ENCODE measurements at regions not wholly inside any gene's neighbourhood (a gene's known extent, or its start where the extent isn't known, plus 50 kb on each side); places are given as distances from the start of the nearest gene placed in this dataset.

DNA sequence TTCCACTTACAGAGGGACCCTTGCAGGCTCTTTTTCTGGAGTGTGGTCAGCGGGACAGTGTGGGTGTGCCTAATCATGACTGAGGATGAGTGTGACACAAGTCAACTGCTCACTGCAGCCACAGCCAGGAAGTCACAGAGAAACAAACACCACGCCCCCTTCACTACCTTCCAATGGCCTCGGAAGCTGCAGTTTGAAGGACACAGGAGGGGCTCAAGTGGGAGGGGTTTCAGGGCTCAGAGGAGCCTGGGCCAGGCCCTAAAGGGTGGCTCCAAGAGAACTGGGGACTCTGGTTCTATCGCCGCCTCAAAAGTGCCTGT, 116.2 kb upstream of the SDK2 start:
- H3K36me3 ChIP-seq (ENCODE audit: insufficient read depth, low read length) = no peaks in the 10 kb centered on the region
- no peak overlapping the region for H3K4me3 ChIP-seq
- no peak for DNase-seq (ENCODE audit: low read depth, low spot score)
- H3K9me3 ChIP-seq (ENCODE audit: low read depth, low read length) = no peaks in the 10 kb centered on the region
- no peak overlapping the region for H3K9ac ChIP-seq (ENCODE audit: insufficient read length)
- TF ChIP-seq POLR2AphosphoS5 (IDR thresholded peaks at IDR 0.05; ENCODE audit: borderline replicate concordance, low read depth, low read length) (no peak), FOXP2 (optimal IDR thresholded peaks at IDR 0.05; ENCODE audit: control extremely low read depth, extremely low read length, insufficient read depth) (no peak), EZH2 (IDR thresholded peaks at IDR 0.05) (no peak)
- no peak overlapping the region for H3K27ac ChIP-seq

DNA sequence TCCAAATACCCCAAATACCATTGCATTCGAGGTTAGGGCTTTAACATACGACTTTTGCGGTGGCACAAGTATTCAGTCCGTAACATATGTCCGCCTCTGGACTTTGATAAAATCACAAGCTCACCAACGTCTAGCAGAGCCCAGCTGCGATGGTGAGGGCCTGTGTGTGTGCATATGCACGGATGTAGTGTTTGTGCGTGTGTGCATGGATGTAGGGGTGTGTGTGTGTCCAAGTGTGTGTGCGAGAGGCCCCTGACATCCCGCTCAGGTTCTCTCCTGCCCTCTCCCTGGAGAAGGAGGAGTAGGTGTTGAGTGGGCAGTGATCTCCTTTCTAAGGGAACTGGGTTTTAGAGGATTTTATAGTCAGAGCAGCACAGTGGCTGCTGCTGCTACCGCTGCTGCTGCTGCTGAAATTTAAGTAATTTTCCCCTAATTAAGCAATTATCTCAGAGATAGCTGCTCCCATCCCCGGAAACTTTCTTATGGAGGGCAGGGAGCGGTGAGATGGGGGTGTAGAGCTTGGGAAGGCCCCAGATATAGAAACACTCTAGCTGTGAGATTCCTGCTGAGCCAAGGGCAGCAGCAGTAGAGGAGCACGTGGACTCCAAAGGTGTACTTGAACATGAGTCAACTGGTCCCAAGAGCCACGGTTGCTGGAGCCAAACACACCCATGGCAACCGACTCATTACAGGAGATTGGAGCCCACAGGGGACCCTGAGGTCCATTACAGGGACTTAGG, 121.7 kb upstream of the SDK2 start:
- H3K9me3 ChIP-seq (ENCODE audit: low read depth, low read length) = no peaks in the 10 kb centered on the region
- TF ChIP-seq EZH2 (IDR thresholded peaks at IDR 0.05) = no peak
- TF ChIP-seq FOXP2 (optimal IDR thresholded peaks at IDR 0.05; ENCODE audit: control extremely low read depth, extremely low read length, insufficient read depth) = no peak

DNA sequence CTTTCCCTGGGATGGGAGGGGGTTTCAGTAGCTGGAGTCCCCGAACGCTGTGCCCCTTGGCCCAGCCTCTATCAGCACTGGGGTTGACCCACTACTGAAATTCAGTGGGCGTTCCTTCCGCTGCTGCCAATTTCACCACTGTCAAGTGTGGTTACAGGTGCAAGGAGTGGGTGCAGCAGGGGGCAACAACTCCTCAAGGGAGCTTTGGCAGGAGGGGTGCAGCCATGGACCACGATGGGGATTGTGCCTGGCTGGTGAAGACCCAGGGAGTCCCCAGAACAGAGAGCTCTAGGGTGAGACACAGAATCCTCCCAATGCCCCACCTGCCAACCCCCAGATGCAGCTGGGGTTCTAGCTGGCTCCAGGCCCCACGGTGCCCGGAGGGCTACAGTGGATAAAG, 123.5 kb upstream of the SDK2 start:
- TF ChIP-seq POLR2AphosphoS5 (IDR thresholded peaks at IDR 0.05; ENCODE audit: borderline replicate concordance, low read depth, low read length) (no peak), EZH2 (IDR thresholded peaks at IDR 0.05) (no peak), FOXP2 (optimal IDR thresholded peaks at IDR 0.05; ENCODE audit: control extremely low read depth, extremely low read length, insufficient read depth) (no peak)
- no peak overlapping the region for H3K9ac ChIP-seq (ENCODE audit: insufficient read length)
- H3K9me3 ChIP-seq (ENCODE audit: low read depth, low read length) = no peaks in the 10 kb centered on the region
- no peaks in the 10 kb centered on the region for H3K36me3 ChIP-seq (ENCODE audit: insufficient read depth, low read length)
- H3K27ac ChIP-seq = no peak overlapping the region
- no peak overlapping the region for H3K4me3 ChIP-seq
- DNase-seq (ENCODE audit: low read depth, low spot score) = no peak

More for the DNA sequence above, 121.7 kb upstream of the SDK2 start:
- Histone ChIP-seq H3K36me3 (ENCODE audit: insufficient read depth, low read length) (no peaks in the 10 kb centered on the region), H3K27ac (no peak overlapping the region), H3K4me3 (no peak overlapping the region), H3K9ac (ENCODE audit: insufficient read length) (no peak overlapping the region)
- no peak for DNase-seq (ENCODE audit: low read depth, low spot score)

DNA sequence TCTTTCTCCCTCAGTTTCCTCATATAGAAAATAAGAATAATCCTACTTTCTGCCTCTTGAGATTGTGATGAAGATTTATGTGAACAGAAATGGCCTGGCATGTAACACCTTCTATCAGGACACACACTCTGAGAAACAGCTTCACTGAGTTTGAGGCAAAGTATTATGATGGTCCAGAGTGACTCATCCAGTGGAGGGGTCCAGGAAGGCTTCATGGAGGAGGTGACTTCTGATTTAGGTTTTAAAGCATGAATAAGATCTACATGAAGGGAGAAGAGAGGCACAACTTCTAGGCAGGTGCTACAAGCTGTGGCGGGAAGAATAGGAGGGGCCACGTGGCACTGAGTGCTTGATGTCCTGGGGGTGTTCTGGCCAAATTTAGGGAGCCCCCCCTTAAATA, 124.4 kb upstream of the SDK2 start:
- Histone ChIP-seq H3K36me3 (ENCODE audit: insufficient read depth, low read length) (no peaks in the 10 kb centered on the region), H3K9me3 (ENCODE audit: low read depth, low read length) (no peaks in the 10 kb centered on the region), H3K4me3 (no peak overlapping the region), H3K9ac (ENCODE audit: insufficient read length) (no peak overlapping the region), H3K27ac (no peak overlapping the region)
- no peak for DNase-seq (ENCODE audit: low read depth, low spot score)
- TF ChIP-seq EZH2 (IDR thresholded peaks at IDR 0.05) = no peak
- TF ChIP-seq FOXP2 (optimal IDR thresholded peaks at IDR 0.05; ENCODE audit: control extremely low read depth, extremely low read length, insufficient read depth) = no peak
- no peak for TF ChIP-seq POLR2AphosphoS5 (IDR thresholded peaks at IDR 0.05; ENCODE audit: borderline replicate concordance, low read depth, low read length)

DNA sequence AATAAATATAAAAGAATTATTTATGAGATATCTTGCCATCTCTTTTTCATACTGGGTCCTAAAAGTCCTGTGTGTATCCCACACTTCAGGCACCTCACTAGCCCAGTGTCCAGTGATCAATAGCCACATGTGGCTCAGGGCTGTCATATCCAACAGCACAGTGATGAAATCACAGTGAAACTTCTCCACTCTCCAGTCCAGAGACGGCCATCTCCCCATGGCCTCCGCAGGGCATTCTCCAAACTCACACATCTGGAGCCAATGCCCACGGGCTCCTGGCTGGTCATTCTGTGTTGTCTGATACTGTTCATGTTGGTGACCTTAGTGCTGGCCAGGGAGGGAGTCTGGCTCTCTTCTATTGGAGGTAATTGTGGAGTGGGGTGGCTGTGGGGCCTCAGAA, 125.2 kb upstream of the SDK2 start:
- no peak for DNase-seq (ENCODE audit: low read depth, low spot score)
- TF ChIP-seq EZH2 (IDR thresholded peaks at IDR 0.05) = no peak
- no peak for TF ChIP-seq POLR2AphosphoS5 (IDR thresholded peaks at IDR 0.05; ENCODE audit: borderline replicate concordance, low read depth, low read length)
- TF ChIP-seq FOXP2 (optimal IDR thresholded peaks at IDR 0.05; ENCODE audit: control extremely low read depth, extremely low read length, insufficient read depth) = no peak
- no peak overlapping the region for H3K4me3 ChIP-seq
- H3K9ac ChIP-seq (ENCODE audit: insufficient read length) = no peak overlapping the region
- no peaks in the 10 kb centered on the region for H3K36me3 ChIP-seq (ENCODE audit: insufficient read depth, low read length)
- no peaks in the 10 kb centered on the region for H3K9me3 ChIP-seq (ENCODE audit: low read depth, low read length)
- no peak overlapping the region for H3K27ac ChIP-seq

DNA sequence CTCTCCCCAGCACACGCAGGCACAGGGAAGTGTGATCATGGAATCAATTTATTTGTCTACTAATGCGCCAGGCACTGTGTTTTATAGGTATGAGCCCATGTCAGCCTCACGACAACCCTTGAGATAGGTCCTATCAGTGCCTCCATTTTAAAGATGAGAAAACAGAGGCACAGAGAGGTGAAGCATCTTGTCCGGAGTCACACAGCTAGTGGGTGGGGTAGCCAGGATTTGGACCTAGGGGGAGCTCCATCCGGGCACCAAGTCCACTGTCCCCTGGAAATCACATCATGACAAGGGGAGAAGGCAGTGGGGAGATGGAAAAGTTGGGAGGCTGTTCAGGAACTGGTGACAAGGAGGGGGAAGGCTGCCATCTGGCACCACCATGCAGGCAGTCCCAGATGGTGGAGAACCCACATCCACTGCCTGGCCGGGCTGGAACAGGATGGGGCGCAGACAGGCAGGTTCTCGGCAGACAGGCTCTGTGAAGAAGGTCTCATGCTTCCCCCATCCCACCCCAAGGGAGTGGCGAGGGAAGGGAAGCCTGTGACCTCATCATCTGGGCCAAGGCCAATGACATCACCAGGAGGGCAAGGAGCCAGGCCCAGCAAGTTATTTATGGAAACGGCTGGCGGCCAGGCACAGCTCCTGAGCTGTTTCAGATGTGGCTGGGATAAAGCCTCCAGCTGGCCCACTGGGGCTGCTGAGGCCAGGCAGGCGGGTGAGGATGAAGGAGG, 126.0 kb upstream of the SDK2 start:
- no peak overlapping the region for H3K9ac ChIP-seq (ENCODE audit: insufficient read length)
- no peak for TF ChIP-seq EZH2 (IDR thresholded peaks at IDR 0.05)
- no peak for TF ChIP-seq FOXP2 (optimal IDR thresholded peaks at IDR 0.05; ENCODE audit: control extremely low read depth, extremely low read length, insufficient read depth)
- no peak for TF ChIP-seq POLR2AphosphoS5 (IDR thresholded peaks at IDR 0.05; ENCODE audit: borderline replicate concordance, low read depth, low read length)
- no peak for DNase-seq (ENCODE audit: low read depth, low spot score)
- H3K27ac ChIP-seq = no peak overlapping the region
- no peaks in the 10 kb centered on the region for H3K9me3 ChIP-seq (ENCODE audit: low read depth, low read length)
- no peaks in the 10 kb centered on the region for H3K36me3 ChIP-seq (ENCODE audit: insufficient read depth, low read length)
- no peak overlapping the region for H3K4me3 ChIP-seq

DNA sequence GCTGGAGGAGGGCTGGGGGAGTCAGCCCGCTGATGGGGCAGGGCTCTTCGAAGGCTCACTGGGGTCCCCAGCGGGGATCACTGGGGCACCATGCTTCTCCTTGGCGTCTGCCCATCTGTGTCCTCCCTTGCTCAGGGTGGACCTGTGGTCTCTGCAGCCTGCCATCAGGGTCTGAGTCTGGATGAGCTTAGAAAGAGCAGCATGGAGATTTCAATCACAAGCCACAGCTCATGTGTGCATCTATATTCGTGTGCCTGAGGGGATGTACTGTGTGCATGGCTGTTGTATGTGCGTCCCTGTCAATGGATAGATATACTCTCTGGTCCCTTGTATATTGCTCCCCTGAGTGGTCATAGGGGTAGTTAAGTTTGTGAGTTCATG, 126.6 kb upstream of the SDK2 start:
- H3K9ac ChIP-seq (ENCODE audit: insufficient read length) = no peak overlapping the region
- no peak overlapping the region for H3K27ac ChIP-seq
- DNase-seq (ENCODE audit: low read depth, low spot score) = no peak
- no peaks in the 10 kb centered on the region for H3K9me3 ChIP-seq (ENCODE audit: low read depth, low read length)
- H3K36me3 ChIP-seq (ENCODE audit: insufficient read depth, low read length) = no peaks in the 10 kb centered on the region
- no peak overlapping the region for H3K4me3 ChIP-seq
- no peak for TF ChIP-seq EZH2 (IDR thresholded peaks at IDR 0.05)

DNA sequence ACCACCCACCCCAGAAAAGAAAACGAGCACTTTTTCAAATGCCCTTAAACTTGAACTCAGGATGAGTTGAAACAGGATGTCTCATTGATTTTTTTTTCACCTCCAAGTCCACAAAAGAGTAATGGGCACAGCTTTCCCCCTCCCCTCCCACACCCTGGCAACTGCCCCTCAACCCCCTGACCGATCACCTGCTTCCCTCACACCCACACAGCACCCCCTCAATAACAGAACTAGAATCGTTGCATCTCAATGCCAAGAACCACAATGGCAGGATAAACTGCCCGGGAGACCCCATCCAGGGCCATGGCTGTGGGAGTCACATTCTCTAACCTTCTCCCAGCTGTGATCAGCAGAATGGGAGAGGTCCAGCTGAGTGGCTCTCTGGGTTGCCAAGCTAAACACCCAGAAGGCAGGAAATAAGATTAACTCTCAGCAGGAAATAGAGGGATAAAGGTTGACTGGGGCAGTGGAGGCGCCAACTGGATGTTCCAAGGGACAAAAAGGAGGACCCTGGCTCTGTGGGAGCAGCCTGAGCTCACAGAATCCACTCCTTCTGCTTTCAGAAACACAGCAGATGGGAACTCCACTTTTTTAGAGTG, 128.0 kb upstream of the SDK2 start:
- H3K36me3 ChIP-seq (ENCODE audit: insufficient read depth, low read length) = no peaks in the 10 kb centered on the region
- H3K9ac ChIP-seq (ENCODE audit: insufficient read length) = no peak overlapping the region
- no peak overlapping the region for H3K27ac ChIP-seq
- H3K9me3 ChIP-seq (ENCODE audit: low read depth, low read length) = no peaks in the 10 kb centered on the region
- TF ChIP-seq POLR2AphosphoS5 (IDR thresholded peaks at IDR 0.05; ENCODE audit: borderline replicate concordance, low read depth, low read length) = no peak
- no peak for TF ChIP-seq FOXP2 (optimal IDR thresholded peaks at IDR 0.05; ENCODE audit: control extremely low read depth, extremely low read length, insufficient read depth)
- TF ChIP-seq EZH2 (IDR thresholded peaks at IDR 0.05) = no peak
- H3K4me3 ChIP-seq = no peak overlapping the region
- DNase-seq (ENCODE audit: low read depth, low spot score) = no peak

Data from SK-N-MC (cell line).